Uterus (tissue), 2 donors: ENCODE measurements at regions not wholly inside any gene's neighbourhood (a gene's known extent, or its start where the extent isn't known, plus 50 kb on each side); places are given as distances from the start of the nearest gene placed in this dataset.

Source experiments
- POLR2A ChIP-seq, 2 donors: fragments of 450-650 bp; IDR thresholded peaks; one replicate each; pipeline ENCODE4 v1.6.1; 2016; ENCODE audit warnings: antibody characterized with exemption in 2 of 2, mild to moderate bottlenecking in 1 of 2, moderate library complexity in 1 of 2
- TF ChIP-seq, protein P1 (sequence below), 4 experiments: fragments of 200-600 bp in 2 of 4; fragments of 450-650 bp in 2 of 4; sonication (generic) in 2 of 4; IDR thresholded peaks; one replicate each; pipeline ENCODE4 v1.5.1; 2016 to 2019; ENCODE audit warnings: antibody characterized with exemption in 4 of 4, mild to moderate bottlenecking in 2 of 4, moderate library complexity in 1 of 4

DNA sequence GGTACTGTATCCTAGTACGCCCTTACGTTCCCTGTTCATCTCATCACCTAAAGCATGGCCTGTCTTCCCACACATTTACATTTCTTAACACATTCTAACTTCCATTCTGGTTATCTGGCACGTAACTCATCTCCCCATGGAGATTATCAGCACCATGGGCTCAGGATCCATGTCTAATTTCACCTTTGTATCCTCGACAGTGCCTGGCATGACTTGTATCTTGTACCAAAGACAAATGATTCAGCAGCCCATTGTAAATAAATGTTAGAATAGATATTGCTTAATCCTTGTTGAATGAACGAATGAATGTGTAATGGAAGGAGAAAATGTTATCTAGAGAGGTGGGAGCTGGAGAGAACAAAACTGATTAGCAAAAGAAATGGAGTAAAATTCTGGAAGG is 69.7 kb upstream of the TPM1 start:
- TF ChIP-seq, protein P1, sequence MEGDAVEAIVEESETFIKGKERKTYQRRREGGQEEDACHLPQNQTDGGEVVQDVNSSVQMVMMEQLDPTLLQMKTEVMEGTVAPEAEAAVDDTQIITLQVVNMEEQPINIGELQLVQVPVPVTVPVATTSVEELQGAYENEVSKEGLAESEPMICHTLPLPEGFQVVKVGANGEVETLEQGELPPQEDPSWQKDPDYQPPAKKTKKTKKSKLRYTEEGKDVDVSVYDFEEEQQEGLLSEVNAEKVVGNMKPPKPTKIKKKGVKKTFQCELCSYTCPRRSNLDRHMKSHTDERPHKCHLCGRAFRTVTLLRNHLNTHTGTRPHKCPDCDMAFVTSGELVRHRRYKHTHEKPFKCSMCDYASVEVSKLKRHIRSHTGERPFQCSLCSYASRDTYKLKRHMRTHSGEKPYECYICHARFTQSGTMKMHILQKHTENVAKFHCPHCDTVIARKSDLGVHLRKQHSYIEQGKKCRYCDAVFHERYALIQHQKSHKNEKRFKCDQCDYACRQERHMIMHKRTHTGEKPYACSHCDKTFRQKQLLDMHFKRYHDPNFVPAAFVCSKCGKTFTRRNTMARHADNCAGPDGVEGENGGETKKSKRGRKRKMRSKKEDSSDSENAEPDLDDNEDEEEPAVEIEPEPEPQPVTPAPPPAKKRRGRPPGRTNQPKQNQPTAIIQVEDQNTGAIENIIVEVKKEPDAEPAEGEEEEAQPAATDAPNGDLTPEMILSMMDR (IDR thresholded peaks at IDR 0.05), result no peak
- no peak for TF ChIP-seq POLR2A (IDR thresholded peaks at IDR 0.05)
